MM.1S (cell line): ENCODE measurements at regions not wholly inside any gene's neighbourhood (a gene's known extent, or its start where the extent isn't known, plus 50 kb on each side); places are given as distances from the start of the nearest gene placed in this dataset.

Experiments
- EZH2phosphoT487 ChIP-seq: fragments of 300-600 bp; sonication (generic); IDR thresholded peaks from 2 replicates; pipeline ENCODE4 v1.6.1; 2018; ENCODE audit warnings: antibody characterized with exemption, low read length
- TF ChIP-seq, protein P1 (sequence below): fragments of 300-600 bp; sonication (generic); IDR thresholded peaks from 2 replicates; pipeline ENCODE4 v1.5.1; 2016; ENCODE audit warnings: antibody characterized with exemption, low read length, mixed read lengths

DNA sequence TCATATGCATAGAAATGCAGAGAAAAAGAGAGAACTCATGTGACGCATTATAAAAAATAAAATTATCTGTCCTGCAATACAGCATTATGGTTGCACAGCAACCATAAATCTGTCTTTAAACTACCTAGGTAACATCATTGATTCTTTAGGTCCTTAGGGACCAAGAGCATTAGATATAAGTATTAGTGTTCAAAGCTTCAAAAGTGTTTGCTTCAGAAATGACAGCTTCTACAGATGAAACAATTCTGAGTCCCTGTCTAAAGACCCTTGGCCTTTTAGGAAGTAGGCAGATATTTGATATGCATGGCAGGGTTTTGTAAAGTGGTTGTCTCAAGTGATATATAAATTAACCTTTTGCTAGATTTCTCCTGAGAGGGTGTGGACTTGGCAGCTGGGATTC is 454.2 kb downstream of the GBE1 start:
- TF ChIP-seq, protein P1, sequence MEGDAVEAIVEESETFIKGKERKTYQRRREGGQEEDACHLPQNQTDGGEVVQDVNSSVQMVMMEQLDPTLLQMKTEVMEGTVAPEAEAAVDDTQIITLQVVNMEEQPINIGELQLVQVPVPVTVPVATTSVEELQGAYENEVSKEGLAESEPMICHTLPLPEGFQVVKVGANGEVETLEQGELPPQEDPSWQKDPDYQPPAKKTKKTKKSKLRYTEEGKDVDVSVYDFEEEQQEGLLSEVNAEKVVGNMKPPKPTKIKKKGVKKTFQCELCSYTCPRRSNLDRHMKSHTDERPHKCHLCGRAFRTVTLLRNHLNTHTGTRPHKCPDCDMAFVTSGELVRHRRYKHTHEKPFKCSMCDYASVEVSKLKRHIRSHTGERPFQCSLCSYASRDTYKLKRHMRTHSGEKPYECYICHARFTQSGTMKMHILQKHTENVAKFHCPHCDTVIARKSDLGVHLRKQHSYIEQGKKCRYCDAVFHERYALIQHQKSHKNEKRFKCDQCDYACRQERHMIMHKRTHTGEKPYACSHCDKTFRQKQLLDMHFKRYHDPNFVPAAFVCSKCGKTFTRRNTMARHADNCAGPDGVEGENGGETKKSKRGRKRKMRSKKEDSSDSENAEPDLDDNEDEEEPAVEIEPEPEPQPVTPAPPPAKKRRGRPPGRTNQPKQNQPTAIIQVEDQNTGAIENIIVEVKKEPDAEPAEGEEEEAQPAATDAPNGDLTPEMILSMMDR = no peak
- no peak for TF ChIP-seq EZH2phosphoT487
